Breast epithelium (tissue), 3 donors: ENCODE measurements at regions not wholly inside any gene's neighbourhood (a gene's known extent, or its start where the extent isn't known, plus 50 kb on each side); places are given as distances from the start of the nearest gene placed in this dataset.

Experiments
- CTCF ChIP-seq, 3 donors: fragments of 450-650 bp; IDR thresholded peaks; one replicate each; pipeline ENCODE4 v1.5.1; 2016 to 2017; ENCODE audit warnings: antibody characterized with exemption in 3 of 3, mild to moderate bottlenecking in 3 of 3, moderate library complexity in 3 of 3
- POLR2A ChIP-seq: fragments of 450-650 bp; IDR thresholded peaks from one replicate; pipeline ENCODE4 v1.6.1; 2016; ENCODE audit warnings: antibody characterized with exemption, mild to moderate bottlenecking, moderate library complexity
- POLR2AphosphoS5 ChIP-seq, 3 donors: sonication (generic); formaldehyde crosslinking; IDR thresholded peaks; one replicate each; pipeline ENCODE4 v1.6.1; 2017; ENCODE audit warnings: antibody characterized with exemption in 3 of 3

GRCh38 chr1:14168326-14169063, 430.0 kb upstream of the KAZN start:
- TF ChIP-seq CTCF (IDR thresholded peaks at IDR 0.05) (no peak), POLR2AphosphoS5 (IDR thresholded peaks at IDR 0.05) (no peak), POLR2A (no peak)
